Activated T-helper 2 cell treated with anti-CD3 and anti-CD28 coated beads, Interferon-gamma antibody, Interleukin-2, Interleukin-4, amounts not matched to agents 10 μg/mL and 5 μg/mL and 100 μg/mL, durations not matched to agents 14 hours and 24 hours and 36 hours (primary cell): ENCODE measurements at regions not wholly inside any gene's neighbourhood (a gene's known extent, or its start where the extent isn't known, plus 50 kb on each side); places are given as distances from the start of the nearest gene placed in this dataset.

ENCODE experiments used
- DNase-seq: peaks from one replicate; pipeline ENCODE4 v3.0.0; 2021; ENCODE audit warnings: low spot score
- H3K27ac Mint-ChIP-seq: one replicate; pipeline ENCODE4 v1.8.0; 2021; ENCODE audit warnings: mixed read lengths
- H3K27me3 Mint-ChIP-seq: one replicate; pipeline ENCODE4 v1.8.0; 2021; ENCODE audit warnings: low read depth, mixed read lengths
- H3K36me3 Mint-ChIP-seq: one replicate; pipeline ENCODE4 v1.8.0; 2021; ENCODE audit warnings: low read depth, mixed read lengths
- H3K4me1 Mint-ChIP-seq: one replicate; pipeline ENCODE4 v1.8.0; 2021; ENCODE audit warnings: low read depth, mixed read lengths
- H3K4me3 Mint-ChIP-seq: one replicate; pipeline ENCODE4 v1.8.0; 2021; ENCODE audit warnings: low read depth, mild to moderate bottlenecking, moderate library complexity, mixed read lengths
- H3K9me3 Mint-ChIP-seq: one replicate; pipeline ENCODE4 v1.8.0; 2021; ENCODE audit warnings: mixed read lengths
- intact Hi-C: fragments of 100-400 bp; cut with micrococcal nuclease; formaldehyde crosslinking; loops from one replicate; pipeline ENCODE4 v1.15.1; 2023

GRCh38 chr1:106680776-106681344 lies 375.6 kb upstream of the PRMT6 start:
- H3K27me3 Mint-ChIP-seq, result no peaks in the 10 kb centered on the region
- no peak for DNase-seq
- H3K27ac Mint-ChIP-seq, result no peak overlapping the region
- intact Hi-C loops, result no loop called here
- no peak overlapping the region for H3K4me3 Mint-ChIP-seq
- H3K4me1 Mint-ChIP-seq, result no peaks in the 10 kb centered on the region
- H3K9me3 Mint-ChIP-seq, result peaks cover under 1% of the 10 kb centered on the region
- no peaks in the 10 kb centered on the region for H3K36me3 Mint-ChIP-seq

- Mint-ChIP-seq H3K9me3 (peaks cover 5% of the 10 kb centered on the region), H3K27me3 (no peaks in the 10 kb centered on the region), H3K4me3 (no peak overlapping the region), H3K27ac (no peak overlapping the region), H3K36me3 (no peaks in the 10 kb centered on the region), H3K4me1 (no peaks in the 10 kb centered on the region)
- DNase-seq, result no peak
- intact Hi-C loops, result no loop called here
These were observed 374.4 kb upstream of the PRMT6 start for GRCh38 chr1:106681939-106682522.

- intact Hi-C loops, result no loop called here
- DNase-seq, result no peak
- Mint-ChIP-seq H3K4me3 (no peak overlapping the region), H3K27ac (no peak overlapping the region), H3K4me1 (no peaks in the 10 kb centered on the region), H3K27me3 (no peaks in the 10 kb centered on the region), H3K9me3 (peaks cover 12% of the 10 kb centered on the region), H3K36me3 (no peaks in the 10 kb centered on the region)
These were observed 368.0 kb upstream of the PRMT6 start for GRCh38 chr1:106688446-106688845.

GRCh38 chr1:106698660-106699059 lies 357.8 kb upstream of the PRMT6 start:
- peaks cover 28% of the 10 kb centered on the region for H3K9me3 Mint-ChIP-seq
- H3K4me1 Mint-ChIP-seq, result no peaks in the 10 kb centered on the region
- DNase-seq, result no peak
- H3K36me3 Mint-ChIP-seq, result no peaks in the 10 kb centered on the region
- intact Hi-C loops, result no loop called here
- no peak overlapping the region for H3K4me3 Mint-ChIP-seq
- H3K27ac Mint-ChIP-seq, result no peak overlapping the region
- H3K27me3 Mint-ChIP-seq, result no peaks in the 10 kb centered on the region

- Mint-ChIP-seq H3K27me3 (no peaks in the 10 kb centered on the region), H3K4me3 (no peak overlapping the region)
- intact Hi-C loops, result no loop called here
These were observed 357.0 kb upstream of the PRMT6 start for GRCh38 chr1:106699433-106699832.

GRCh38 chr1:106700211-106700610 lies 356.3 kb upstream of the PRMT6 start:
- no peak overlapping the region for H3K27ac Mint-ChIP-seq
- intact Hi-C loops, result no loop called here
- H3K4me3 Mint-ChIP-seq, result no peak overlapping the region
- H3K36me3 Mint-ChIP-seq, result no peaks in the 10 kb centered on the region
- H3K27me3 Mint-ChIP-seq, result no peaks in the 10 kb centered on the region
- DNase-seq, result no peak
- peaks cover 32% of the 10 kb centered on the region for H3K9me3 Mint-ChIP-seq
- no peaks in the 10 kb centered on the region for H3K4me1 Mint-ChIP-seq

More at GRCh38 chr1:106699433-106699832, 357.0 kb upstream of the PRMT6 start:
- DNase-seq, result no peak
- H3K4me1 Mint-ChIP-seq, result no peaks in the 10 kb centered on the region
- no peak overlapping the region for H3K27ac Mint-ChIP-seq
- H3K9me3 Mint-ChIP-seq, result peaks cover 28% of the 10 kb centered on the region
- H3K36me3 Mint-ChIP-seq, result no peaks in the 10 kb centered on the region

- intact Hi-C loops, result no loop called here
- peaks cover 34% of the 10 kb centered on the region for H3K9me3 Mint-ChIP-seq
- H3K4me1 Mint-ChIP-seq, result no peaks in the 10 kb centered on the region
- no peaks in the 10 kb centered on the region for H3K36me3 Mint-ChIP-seq
- H3K27me3 Mint-ChIP-seq, result no peaks in the 10 kb centered on the region
- no peak for DNase-seq
- no peak overlapping the region for H3K4me3 Mint-ChIP-seq
- no peak overlapping the region for H3K27ac Mint-ChIP-seq
These were observed 350.5 kb upstream of the PRMT6 start for GRCh38 chr1:106705971-106706370.

- no peaks in the 10 kb centered on the region for H3K36me3 Mint-ChIP-seq
- H3K9me3 Mint-ChIP-seq, result peaks cover 9% of the 10 kb centered on the region
- no peak for DNase-seq
- H3K4me3 Mint-ChIP-seq, result no peak overlapping the region
- H3K27me3 Mint-ChIP-seq, result no peaks in the 10 kb centered on the region
- H3K27ac Mint-ChIP-seq, result no peak overlapping the region
- intact Hi-C loops, result no loop called here
- H3K4me1 Mint-ChIP-seq, result no peaks in the 10 kb centered on the region
These were observed 338.9 kb upstream of the PRMT6 start for GRCh38 chr1:106717591-106717990.

GRCh38 chr1:106721790-106722189 lies 334.7 kb upstream of the PRMT6 start:
- Mint-ChIP-seq H3K36me3 (no peaks in the 10 kb centered on the region), H3K27me3 (no peaks in the 10 kb centered on the region), H3K4me3 (no peak overlapping the region), H3K9me3 (peaks cover 5% of the 10 kb centered on the region), H3K27ac (no peak overlapping the region), H3K4me1 (no peaks in the 10 kb centered on the region)
- DNase-seq, result no peak
- intact Hi-C loops, result no loop called here

- H3K4me1 Mint-ChIP-seq, result no peaks in the 10 kb centered on the region
- intact Hi-C loops, result no loop called here
- no peak overlapping the region for H3K4me3 Mint-ChIP-seq
- no peaks in the 10 kb centered on the region for H3K36me3 Mint-ChIP-seq
- no peak for DNase-seq
- no peak overlapping the region for H3K27ac Mint-ChIP-seq
- H3K27me3 Mint-ChIP-seq, result no peaks in the 10 kb centered on the region
- H3K9me3 Mint-ChIP-seq, result peaks cover 5% of the 10 kb centered on the region
These were observed 334.0 kb upstream of the PRMT6 start for GRCh38 chr1:106722466-106722865.

GRCh38 chr1:106727171-106727570 lies 329.3 kb upstream of the PRMT6 start:
- H3K27ac Mint-ChIP-seq, result no peak overlapping the region
- H3K36me3 Mint-ChIP-seq, result no peaks in the 10 kb centered on the region
- peaks cover 11% of the 10 kb centered on the region for H3K9me3 Mint-ChIP-seq
- no peaks in the 10 kb centered on the region for H3K27me3 Mint-ChIP-seq
- H3K4me1 Mint-ChIP-seq, result no peaks in the 10 kb centered on the region
- intact Hi-C loops, result no loop called here
- DNase-seq, result no peak
- no peak overlapping the region for H3K4me3 Mint-ChIP-seq

- Mint-ChIP-seq H3K4me1 (no peaks in the 10 kb centered on the region), H3K36me3 (no peaks in the 10 kb centered on the region), H3K27ac (no peak overlapping the region), H3K27me3 (no peaks in the 10 kb centered on the region), H3K9me3 (no peaks in the 10 kb centered on the region), H3K4me3 (no peak overlapping the region)
- intact Hi-C loops, result no loop called here
- no peak for DNase-seq
These were observed 309.9 kb upstream of the PRMT6 start for GRCh38 chr1:106746448-106747085.

- Mint-ChIP-seq H3K27me3 (no peaks in the 10 kb centered on the region), H3K36me3 (no peaks in the 10 kb centered on the region), H3K9me3 (no peaks in the 10 kb centered on the region), H3K4me1 (no peaks in the 10 kb centered on the region), H3K27ac (no peak overlapping the region), H3K4me3 (no peak overlapping the region)
- intact Hi-C loops, result no loop called here
- DNase-seq, result no peak
These were observed 309.2 kb upstream of the PRMT6 start for GRCh38 chr1:106747232-106747631.
